Amniotic epithelial cell (primary cell): ENCODE measurements at regions not wholly inside any gene's neighbourhood (a gene's known extent, or its start where the extent isn't known, plus 50 kb on each side); places are given as distances from the start of the nearest gene placed in this dataset.
"Not testable (repeated sequence)": the region's sequence is repeated elsewhere in the genome, so short reads cannot be mapped to it uniquely, and the experiment has no call there.

Experiments used
- DNase-seq: peaks from one replicate; pipeline ENCODE4 v3.0.0-alpha.2; 2010; ENCODE audit warnings: low read depth

- DNase-seq, result not testable (repeated sequence)
These were observed 274.4 kb downstream of the GOLGA6L6 start for GRCh38 chr15:20267051-20267730.

GRCh38 chr15:20265710-20266109 lies 275.9 kb downstream of the GOLGA6L6 start:
- DNase-seq, result not testable (repeated sequence)

GRCh38 chr15:20261321-20262280 lies 280.0 kb downstream of the GOLGA6L6 start:
- DNase-seq, result not testable (repeated sequence)

GRCh38 chr15:20260650-20261049 lies 280.9 kb downstream of the GOLGA6L6 start:
- DNase-seq, result not testable (repeated sequence)

GRCh38 chr15:20259559-20260190 lies 281.9 kb downstream of the GOLGA6L6 start:
- DNase-seq, result not testable (repeated sequence)

GRCh38 chr15:20256394-20256793 lies 285.2 kb downstream of the GOLGA6L6 start:
- DNase-seq, result not testable (repeated sequence)

- DNase-seq, result not testable (repeated sequence)
These were observed 286.0 kb downstream of the GOLGA6L6 start for GRCh38 chr15:20255641-20256040.

- not testable (repeated sequence) for DNase-seq
These were observed 288.5 kb downstream of the GOLGA6L6 start for GRCh38 chr15:20253047-20253615.

- DNase-seq, result not testable (repeated sequence)
These were observed 289.6 kb downstream of the GOLGA6L6 start for GRCh38 chr15:20252040-20252439.

GRCh38 chr15:20251214-20252005 lies 290.2 kb downstream of the GOLGA6L6 start:
- not testable (repeated sequence) for DNase-seq

GRCh38 chr15:20250206-20250605 lies 291.4 kb downstream of the GOLGA6L6 start:
- DNase-seq, result not testable (repeated sequence)

GRCh38 chr15:20249677-20249970 lies 292.0 kb downstream of the GOLGA6L6 start:
- not testable (repeated sequence) for DNase-seq

GRCh38 chr15:20248434-20248833 lies 293.2 kb downstream of the GOLGA6L6 start:
- not testable (repeated sequence) for DNase-seq

GRCh38 chr15:20247137-20247536 lies 294.5 kb downstream of the GOLGA6L6 start:
- DNase-seq, result not testable (repeated sequence)

GRCh38 chr15:20246624-20247023 lies 295.0 kb downstream of the GOLGA6L6 start:
- DNase-seq, result not testable (repeated sequence)

GRCh38 chr15:20245856-20246255 lies 295.7 kb downstream of the GOLGA6L6 start:
- not testable (repeated sequence) for DNase-seq

GRCh38 chr15:20244792-20245191 lies 296.8 kb downstream of the GOLGA6L6 start:
- not testable (repeated sequence) for DNase-seq

- not testable (repeated sequence) for DNase-seq
These were observed 297.9 kb downstream of the GOLGA6L6 start for GRCh38 chr15:20243486-20244240.

- DNase-seq, result not testable (repeated sequence)
These were observed 301.2 kb downstream of the GOLGA6L6 start for GRCh38 chr15:20240366-20240917.

GRCh38 chr15:20239186-20239585 lies 302.4 kb downstream of the GOLGA6L6 start:
- not testable (repeated sequence) for DNase-seq
